ENCODE measurements at regions not wholly inside any gene's neighbourhood (a gene's known extent, or its start where the extent isn't known, plus 50 kb on each side); places are given as distances from the start of the nearest gene placed in this dataset.

GRCh38 chr5:74212336-74212735 is 428.2 kb downstream of the ENC1 start (continued):
- TF ChIP-seq CTCF (conservative IDR thresholded peaks at IDR 0.05; ENCODE audit: low read depth in 2 of 2) (peak; percentile 70 to 81), CREB1 (CRISPR knock-in tag; IDR thresholded peaks at IDR 0.05; ENCODE audit: low read depth) (no peak), REST (IDR thresholded peaks at IDR 0.05; ENCODE audit: unreplicated experiment) (no peak)

GRCh38 chr5:74209571-74209970 is 431.0 kb downstream of the ENC1 start:
- ATAC-seq (no peak), DNase-seq (ENCODE audit: low spot score) (no peak)
- Mint-ChIP-seq H3K27me3 (ENCODE audit: insufficient read depth, low read depth, poor library complexity) (no peaks in the 10 kb centered on the region), H3K36me3 (ENCODE audit: low read depth) (no peaks in the 10 kb centered on the region), H3K4me3 (no peak overlapping the region), H3K4me1 (peaks cover 11% of the 10 kb centered on the region), H3K9me3 (no peaks in the 10 kb centered on the region), H3K27ac (no peak overlapping the region)
- Histone ChIP-seq H3F3A (replicated peaks; ENCODE audit: low read depth) (no peaks in the 10 kb centered on the region), H3K4me2 (no peak overlapping the region), H3K27me3 (ENCODE audit: insufficient read depth) (no peaks in the 10 kb centered on the region), H3K27ac (ENCODE audit: low read depth) (no peak overlapping the region), H3K4me1 (ENCODE audit: insufficient read depth) (peaks cover 9% of the 10 kb centered on the region; the same call in 1 of the 2 replicates), H3K9me2 (ENCODE audit: insufficient read depth) (no peaks in the 10 kb centered on the region), H3K36me3 (ENCODE audit: insufficient read depth) (no peaks in the 10 kb centered on the region), H3K79me2 (replicated peaks; ENCODE audit: insufficient read depth) (no peaks in the 10 kb centered on the region), H2AFZ (no peak overlapping the region), H4K20me1 (replicated peaks; ENCODE audit: insufficient read depth) (no peaks in the 10 kb centered on the region), H3K4me3 (no peak overlapping the region)
- TF ChIP-seq CTCF (conservative IDR thresholded peaks at IDR 0.05; ENCODE audit: low read depth in 2 of 2) (no peak), STAT1 (IDR thresholded peaks at IDR 0.05; ENCODE audit: unreplicated experiment) (no peak), ZNF331 (CRISPR knock-in tag; IDR thresholded peaks at IDR 0.05; ENCODE audit: low read depth) (no peak), ZNF462 (CRISPR knock-in tag; IDR thresholded peaks at IDR 0.05) (no peak), CREB1 (CRISPR knock-in tag; IDR thresholded peaks at IDR 0.05; ENCODE audit: low read depth) (no peak), ZNF114 (CRISPR knock-in tag; IDR thresholded peaks at IDR 0.05) (no peak), ETS1 (IDR thresholded peaks at IDR 0.05) (no peak), JUNB (IDR thresholded peaks at IDR 0.05; ENCODE audit: unreplicated experiment) (no peak)

Measured in GM23338 (cell line).